Suprapubic skin (tissue), 3 donors: ENCODE measurements at regions not wholly inside any gene's neighbourhood (a gene's known extent, or its start where the extent isn't known, plus 50 kb on each side); places are given as distances from the start of the nearest gene placed in this dataset.

ENCODE experiments used
- CTCF ChIP-seq, 2 donors: fragments of 200-600 bp in 1 of 2; fragments of 450-650 bp in 1 of 2; sonication (generic) in 1 of 2; IDR thresholded peaks; one replicate each; pipeline ENCODE4 v1.5.1; 2016 to 2019; ENCODE audit warnings: antibody characterized with exemption in 2 of 2, mild to moderate bottlenecking in 1 of 2, moderate library complexity in 1 of 2
- EP300 ChIP-seq: sonication (generic); formaldehyde crosslinking; IDR thresholded peaks from one replicate; pipeline ENCODE4 v1.6.1; 2017; ENCODE audit warnings: antibody characterized with exemption
- POLR2A ChIP-seq, 2 donors: fragments of 450-650 bp; IDR thresholded peaks; one replicate each; pipeline ENCODE4 v1.6.1; 2017; ENCODE audit warnings: antibody characterized with exemption in 2 of 2, mild to moderate bottlenecking in 2 of 2, moderate library complexity in 2 of 2

DNA sequence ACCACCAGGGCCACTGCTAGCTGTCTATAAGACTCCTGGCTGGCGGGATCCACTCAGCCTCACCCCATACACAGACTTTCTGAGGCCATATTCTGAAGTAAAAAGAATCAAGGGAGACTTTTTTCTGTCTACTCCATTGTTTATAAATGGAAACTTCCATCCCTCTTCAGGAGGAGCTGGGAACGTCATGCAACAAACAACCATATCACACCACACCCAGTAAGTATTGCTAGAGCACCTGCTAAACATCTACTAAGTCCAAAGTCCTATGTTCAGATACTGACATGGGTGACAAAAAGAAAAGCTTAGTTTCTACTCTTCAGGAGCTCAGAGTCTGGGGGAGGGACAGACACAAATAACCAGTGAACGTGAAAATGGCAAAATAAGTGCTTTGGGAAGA, 324.8 kb upstream of the ONECUT1 start:
- TF ChIP-seq EP300: no peak
- TF ChIP-seq POLR2A (IDR thresholded peaks at IDR 0.05): no peak
- TF ChIP-seq CTCF (IDR thresholded peaks at IDR 0.05): no peak
